Neural cell (in vitro differentiated cells): ENCODE measurements at regions not wholly inside any gene's neighbourhood (a gene's known extent, or its start where the extent isn't known, plus 50 kb on each side); places are given as distances from the start of the nearest gene placed in this dataset.

Source experiments
- H2AFZ ChIP-seq: fragments of 200-600, 300-800 bp; sonication (generic), shearing (Covaris generic); 2 replicates; pipeline ENCODE4 v1.6.0; 2014; ENCODE audit warnings: low read depth, mild to moderate bottlenecking, antibody characterized with exemption, low read length, moderate library complexity
- H3F3A ChIP-seq: fragments of 200-600 bp; shearing (Covaris generic); 2 replicates; pipeline ENCODE4 v1.6.1; 2016; ENCODE audit warnings: mild to moderate bottlenecking, moderate library complexity, mixed read lengths, antibody characterized with exemption, low read length; ENCODE audit not compliant: insufficient read depth, poor library complexity, severe bottlenecking
- H3K27ac ChIP-seq: fragments of 200-600, 300-800 bp; sonication (generic), shearing (Covaris generic); 2 replicates; pipeline ENCODE4 v1.5.1; 2014; ENCODE audit warnings: mild to moderate bottlenecking, low read length, moderate library complexity
- H3K27me3 ChIP-seq: fragments of 300-800, 200-600 bp; sonication (generic), shearing (Covaris generic); 2 replicates; pipeline ENCODE4 v1.6.0; 2014; ENCODE audit warnings: mild to moderate bottlenecking, low read depth, low read length, moderate library complexity; ENCODE audit not compliant: insufficient read depth
- H3K36me3 ChIP-seq: fragments of 300-800, 200-600 bp; sonication (generic), shearing (Covaris generic); 2 replicates; pipeline ENCODE4 v1.5.1; 2014; ENCODE audit warnings: mild to moderate bottlenecking, antibody characterized with exemption, low read length, moderate library complexity; ENCODE audit not compliant: insufficient read depth
- H3K4me2 ChIP-seq: fragments of 300-800, 200-600 bp; sonication (generic), shearing (Covaris generic); 2 replicates; pipeline ENCODE4 v1.6.0; 2014; ENCODE audit warnings: mild to moderate bottlenecking, low read length
- H3K4me3 ChIP-seq: fragments of 300-800, 200-600 bp; sonication (generic), shearing (Covaris generic); 2 replicates; pipeline ENCODE4 v1.5.1; 2014; ENCODE audit warnings: mild to moderate bottlenecking, low read length, moderate library complexity
- H3K79me2 ChIP-seq: fragments of 200-600 bp; shearing (Covaris generic); replicated peaks from 2 replicates; pipeline ENCODE4 v1.6.0; 2014; ENCODE audit warnings: mild to moderate bottlenecking, low read length, moderate library complexity; ENCODE audit not compliant: insufficient read depth
- H3K9ac ChIP-seq: fragments of 300-800, 200-600 bp; sonication (generic), shearing (Covaris generic); 2 replicates; pipeline ENCODE4 v1.6.1; 2016; ENCODE audit warnings: mild to moderate bottlenecking, low read length, mixed read lengths
- H3K9me2 ChIP-seq: fragments of 200-600 bp; shearing (Covaris generic); 2 replicates; pipeline ENCODE4 v1.6.1; 2016; ENCODE audit warnings: mild to moderate bottlenecking, low read length, mixed read lengths; ENCODE audit not compliant: insufficient read depth
- H3K9me3 ChIP-seq: fragments of 200-600, 300-800 bp; sonication (generic), shearing (Covaris generic); 2 replicates; pipeline ENCODE4 v1.6.1; 2016; ENCODE audit warnings: mild to moderate bottlenecking, mixed run types, low read length, moderate library complexity, mixed read lengths
- H4K20me1 ChIP-seq: fragments of 200-600 bp; shearing (Covaris generic); 2 replicates; pipeline ENCODE4 v1.6.1; 2016; ENCODE audit warnings: mild to moderate bottlenecking, mixed run types; ENCODE audit not compliant: insufficient read depth
- EP300 ChIP-seq: fragments of 450-650 bp; conservative IDR thresholded peaks from 2 replicates; pipeline ENCODE4 v1.6.1; 2014; ENCODE audit warnings: antibody characterized with exemption, mild to moderate bottlenecking, moderate library complexity; ENCODE audit not compliant: poor library complexity, severe bottlenecking
- EZH2 ChIP-seq: fragments of 200-600, 300-800 bp; shearing (Covaris generic), sonication (generic); IDR thresholded peaks from 2 replicates; pipeline ENCODE4 v1.6.1; 2014; ENCODE audit warnings: antibody characterized with exemption, low read length, borderline replicate concordance, mild to moderate bottlenecking; ENCODE audit not compliant: insufficient read depth, poor library complexity, severe bottlenecking
- MXI1 ChIP-seq: fragments of 450-650 bp; conservative IDR thresholded peaks from 2 replicates; pipeline ENCODE4 v1.6.1; 2014; ENCODE audit warnings: antibody characterized with exemption, mild to moderate bottlenecking; ENCODE audit not compliant: poor library complexity, severe bottlenecking
- POLR2AphosphoS5 ChIP-seq: IDR thresholded peaks from 2 replicates; pipeline ENCODE4 v1.6.1; 2012
- RAD21 ChIP-seq: fragments of 450-650 bp; conservative IDR thresholded peaks from 2 replicates; pipeline ENCODE4 v1.6.1; 2014; ENCODE audit warnings: antibody characterized with exemption, mild to moderate bottlenecking, moderate library complexity
- REST ChIP-seq: IDR thresholded peaks from 2 replicates; pipeline ENCODE4 v1.6.1; 2012; ENCODE audit warnings: borderline replicate concordance
- SMC3 ChIP-seq: fragments of 450-650 bp; conservative IDR thresholded peaks from 2 replicates; pipeline ENCODE4 v1.6.1; 2014; ENCODE audit warnings: antibody characterized with exemption, mild to moderate bottlenecking, moderate library complexity; ENCODE audit not compliant: poor library complexity
- TAF1 ChIP-seq: IDR thresholded peaks from 2 replicates; pipeline ENCODE4 v1.6.1; 2012; ENCODE audit warnings: low read depth
- TF ChIP-seq, protein P1 (sequence below): fragments of 450-650 bp; IDR thresholded peaks from 2 replicates; pipeline ENCODE4 v1.5.1; 2014; ENCODE audit warnings: antibody characterized with exemption, mild to moderate bottlenecking, moderate library complexity; ENCODE audit not compliant: poor library complexity, severe bottlenecking

- TF ChIP-seq RAD21 = no peak
- no peak for TF ChIP-seq POLR2AphosphoS5
- no peak for TF ChIP-seq REST
- no peak for TF ChIP-seq EZH2
- TF ChIP-seq SMC3 = no peak
- TF ChIP-seq, protein P1, sequence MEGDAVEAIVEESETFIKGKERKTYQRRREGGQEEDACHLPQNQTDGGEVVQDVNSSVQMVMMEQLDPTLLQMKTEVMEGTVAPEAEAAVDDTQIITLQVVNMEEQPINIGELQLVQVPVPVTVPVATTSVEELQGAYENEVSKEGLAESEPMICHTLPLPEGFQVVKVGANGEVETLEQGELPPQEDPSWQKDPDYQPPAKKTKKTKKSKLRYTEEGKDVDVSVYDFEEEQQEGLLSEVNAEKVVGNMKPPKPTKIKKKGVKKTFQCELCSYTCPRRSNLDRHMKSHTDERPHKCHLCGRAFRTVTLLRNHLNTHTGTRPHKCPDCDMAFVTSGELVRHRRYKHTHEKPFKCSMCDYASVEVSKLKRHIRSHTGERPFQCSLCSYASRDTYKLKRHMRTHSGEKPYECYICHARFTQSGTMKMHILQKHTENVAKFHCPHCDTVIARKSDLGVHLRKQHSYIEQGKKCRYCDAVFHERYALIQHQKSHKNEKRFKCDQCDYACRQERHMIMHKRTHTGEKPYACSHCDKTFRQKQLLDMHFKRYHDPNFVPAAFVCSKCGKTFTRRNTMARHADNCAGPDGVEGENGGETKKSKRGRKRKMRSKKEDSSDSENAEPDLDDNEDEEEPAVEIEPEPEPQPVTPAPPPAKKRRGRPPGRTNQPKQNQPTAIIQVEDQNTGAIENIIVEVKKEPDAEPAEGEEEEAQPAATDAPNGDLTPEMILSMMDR = no peak
- no peak for TF ChIP-seq EP300
- no peaks in the 10 kb centered on the region for H3K27me3 ChIP-seq
- no peak overlapping the region for H3K9ac ChIP-seq
- H3K36me3 ChIP-seq = no peaks in the 10 kb centered on the region
- no peak overlapping the region for H3K4me2 ChIP-seq
- H3K9me3 ChIP-seq = no peaks in the 10 kb centered on the region
- H3K27ac ChIP-seq = no peak overlapping the region
- no peaks in the 10 kb centered on the region for H3K9me2 ChIP-seq
- H4K20me1 ChIP-seq = no peaks in the 10 kb centered on the region
- no peaks in the 10 kb centered on the region for H3F3A ChIP-seq
- no peak overlapping the region for H2AFZ ChIP-seq
- H3K79me2 ChIP-seq = no peaks in the 10 kb centered on the region
- no peak overlapping the region for H3K4me3 ChIP-seq
These were observed 120.6 kb downstream of the MSX2 start for GRCh38 chr5:174844971-174845370.

GRCh38 chr5:174843263-174844250 lies 119.2 kb downstream of the MSX2 start:
- Histone ChIP-seq H3K9me3 (no peaks in the 10 kb centered on the region), H3K4me3 (no peak overlapping the region), H3K79me2 (no peaks in the 10 kb centered on the region), H3K4me2 (no peak overlapping the region), H3K9me2 (no peaks in the 10 kb centered on the region), H3K27me3 (no peaks in the 10 kb centered on the region), H3K27ac (no peak overlapping the region), H3K36me3 (no peaks in the 10 kb centered on the region), H2AFZ (no peak overlapping the region), H3K9ac (no peak overlapping the region), H4K20me1 (no peaks in the 10 kb centered on the region), H3F3A (no peaks in the 10 kb centered on the region)
- no peak for TF ChIP-seq EP300
- no peak for TF ChIP-seq EZH2
- no peak for TF ChIP-seq TAF1
- TF ChIP-seq MXI1 = no peak
- no peak for TF ChIP-seq SMC3
- no peak for TF ChIP-seq POLR2AphosphoS5
- no peak for TF ChIP-seq REST
- TF ChIP-seq, protein P1 = no peak
- TF ChIP-seq RAD21 = no peak
